ENCODE measurements at regions not wholly inside any gene's neighbourhood (a gene's known extent, or its start where the extent isn't known, plus 50 kb on each side); places are given as distances from the start of the nearest gene placed in this dataset.

DNA sequence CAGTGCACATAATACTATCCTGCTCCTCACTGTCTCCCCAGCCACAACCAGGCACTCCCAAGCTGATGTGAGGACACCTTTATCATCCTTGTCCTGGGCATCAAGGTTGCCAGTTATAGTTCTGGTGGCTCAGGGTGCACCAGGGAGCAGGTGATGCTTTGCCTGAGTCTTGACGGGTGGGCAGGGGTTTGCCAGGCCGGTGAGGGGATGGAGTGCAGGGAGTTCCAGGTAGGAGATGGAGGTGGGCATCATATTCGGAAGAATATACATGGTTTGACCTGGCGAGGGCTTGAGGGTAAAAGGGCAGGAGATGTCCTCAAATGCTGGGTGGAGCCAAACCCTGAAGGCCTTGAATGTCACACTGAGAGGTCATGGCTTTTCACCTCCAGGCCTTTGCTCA, 115.8 kb upstream of the CRHR1 start:
- no peak for TF ChIP-seq POLR2A (IDR thresholded peaks at IDR 0.05)
- TF ChIP-seq, protein P1, sequence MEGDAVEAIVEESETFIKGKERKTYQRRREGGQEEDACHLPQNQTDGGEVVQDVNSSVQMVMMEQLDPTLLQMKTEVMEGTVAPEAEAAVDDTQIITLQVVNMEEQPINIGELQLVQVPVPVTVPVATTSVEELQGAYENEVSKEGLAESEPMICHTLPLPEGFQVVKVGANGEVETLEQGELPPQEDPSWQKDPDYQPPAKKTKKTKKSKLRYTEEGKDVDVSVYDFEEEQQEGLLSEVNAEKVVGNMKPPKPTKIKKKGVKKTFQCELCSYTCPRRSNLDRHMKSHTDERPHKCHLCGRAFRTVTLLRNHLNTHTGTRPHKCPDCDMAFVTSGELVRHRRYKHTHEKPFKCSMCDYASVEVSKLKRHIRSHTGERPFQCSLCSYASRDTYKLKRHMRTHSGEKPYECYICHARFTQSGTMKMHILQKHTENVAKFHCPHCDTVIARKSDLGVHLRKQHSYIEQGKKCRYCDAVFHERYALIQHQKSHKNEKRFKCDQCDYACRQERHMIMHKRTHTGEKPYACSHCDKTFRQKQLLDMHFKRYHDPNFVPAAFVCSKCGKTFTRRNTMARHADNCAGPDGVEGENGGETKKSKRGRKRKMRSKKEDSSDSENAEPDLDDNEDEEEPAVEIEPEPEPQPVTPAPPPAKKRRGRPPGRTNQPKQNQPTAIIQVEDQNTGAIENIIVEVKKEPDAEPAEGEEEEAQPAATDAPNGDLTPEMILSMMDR (IDR thresholded peaks at IDR 0.05), result no peak

Data from thyroid gland (tissue), 4 donors.